ENCODE measurements at regions not wholly inside any gene's neighbourhood (a gene's known extent, or its start where the extent isn't known, plus 50 kb on each side); places are given as distances from the start of the nearest gene placed in this dataset.
"Not testable (repeated sequence)": the region's sequence is repeated elsewhere in the genome, so short reads cannot be mapped to it uniquely, and the experiment has no call there.

GRCh38 chr7:68725843-68726785 lies 872.2 kb upstream of the AUTS2 start:
- intact Hi-C loops (cut with DNase I; ENCODE audit: low total_unique reads) = no loop called here
- Histone ChIP-seq H3K27ac (no peak overlapping the region), H3K27me3 (peaks cover 0 to 4% of the 10 kb centered on the region in 2 donors), H3K4me3 (no peak overlapping the region), H3K9me3 (no peaks in the 10 kb centered on the region), H3K4me1 (no peaks in the 10 kb centered on the region), H3K36me3 (no peaks in the 10 kb centered on the region)
- DNase-seq = no peak
- TF ChIP-seq CTCF (IDR thresholded peaks at IDR 0.05) = no peak

GRCh38 chr7:68728720-68729119 lies 869.6 kb upstream of the AUTS2 start:
- H3K27ac ChIP-seq; H3K9me3 ChIP-seq; H3K27me3 ChIP-seq; DNase-seq; H3K4me3 ChIP-seq; intact Hi-C loops (cut with DNase I; ENCODE audit: low total_unique reads); H3K4me1 ChIP-seq; H3K36me3 ChIP-seq: not testable (repeated sequence)

- H3K9me3 ChIP-seq = no peaks in the 10 kb centered on the region
- H3K36me3 ChIP-seq = no peaks in the 10 kb centered on the region
- DNase-seq = no peak
- H3K4me1 ChIP-seq = peaks cover 0 to 5% (median 0%) of the 10 kb centered on the region in 4 donors
- intact Hi-C loops (cut with DNase I; ENCODE audit: low total_unique reads) = no loop called here
- H3K27me3 ChIP-seq = peaks cover 0 to 7% of the 10 kb centered on the region in 2 donors
- H3K4me3 ChIP-seq = no peak overlapping the region
- H3K27ac ChIP-seq = no peak overlapping the region
- no peak for TF ChIP-seq CTCF (IDR thresholded peaks at IDR 0.05)
Observed at GRCh38 chr7:68729371-68729770, 868.9 kb upstream of the AUTS2 start.

GRCh38 chr7:68730194-68730593 lies 868.1 kb upstream of the AUTS2 start:
- H3K9me3 ChIP-seq = no peaks in the 10 kb centered on the region
- no peak for DNase-seq
- no peak overlapping the region for H3K4me3 ChIP-seq
- H3K27me3 ChIP-seq = peaks cover 0 to 7% of the 10 kb centered on the region in 2 donors
- H3K4me1 ChIP-seq = peaks cover 0 to 5% (median 0%) of the 10 kb centered on the region in 4 donors
- intact Hi-C loops (cut with DNase I; ENCODE audit: low total_unique reads) = no loop called here
- no peak for TF ChIP-seq CTCF (IDR thresholded peaks at IDR 0.05)
- no peaks in the 10 kb centered on the region for H3K36me3 ChIP-seq
- no peak overlapping the region for H3K27ac ChIP-seq

- Histone ChIP-seq H3K36me3 (no peaks in the 10 kb centered on the region), H3K4me3 (no peak overlapping the region), H3K27me3 (peaks cover 0 to 7% of the 10 kb centered on the region in 2 donors), H3K9me3 (no peaks in the 10 kb centered on the region), H3K4me1 (peaks cover 0 to 5% (median 0%) of the 10 kb centered on the region in 4 donors), H3K27ac (no peak overlapping the region)
- no peak for TF ChIP-seq CTCF (IDR thresholded peaks at IDR 0.05)
- intact Hi-C loops (cut with DNase I; ENCODE audit: low total_unique reads) = no loop called here
- no peak for DNase-seq
Observed at GRCh38 chr7:68730964-68731363, 867.3 kb upstream of the AUTS2 start.
